Prostate gland (tissue), 2 donors: ENCODE measurements at regions not wholly inside any gene's neighbourhood (a gene's known extent, or its start where the extent isn't known, plus 50 kb on each side); places are given as distances from the start of the nearest gene placed in this dataset.

Experiments used
- CTCF ChIP-seq, 4 experiments: fragments of 200-600 bp in 2 of 4; fragments of 450-650 bp in 2 of 4; sonication (generic) in 2 of 4; IDR thresholded peaks; 1 replicate in 3 of 4; 2 replicates in 1 of 4; pipeline ENCODE4 v1.5.1; 2016 to 2019; ENCODE audit warnings: antibody characterized with exemption in 4 of 4, mild to moderate bottlenecking in 2 of 4, moderate library complexity in 2 of 4
- POLR2A ChIP-seq: fragments of 450-650 bp; IDR thresholded peaks from one replicate; pipeline ENCODE4 v1.6.1; 2016; ENCODE audit warnings: antibody characterized with exemption, mild to moderate bottlenecking

- TF ChIP-seq CTCF (IDR thresholded peaks at IDR 0.05) (no peak), POLR2A (no peak)
Observed at GRCh38 chr20:20847814-20848213, 135.4 kb upstream of the RALGAPA2 start.
